ENCODE measurements at regions not wholly inside any gene's neighbourhood (a gene's known extent, or its start where the extent isn't known, plus 50 kb on each side); places are given as distances from the start of the nearest gene placed in this dataset.

GRCh38 chr2:59021786-59022185, 780.7 kb upstream of the FANCL start:
- TF ChIP-seq CTCF (IDR thresholded peaks at IDR 0.05; ENCODE audit: insufficient read depth, low read length) = no peak
- no peak for DNase-seq (ENCODE audit: low read depth)
- no peak overlapping the region for H3K4me3 ChIP-seq (ENCODE audit: low read depth, low read length)

- H3K4me3 ChIP-seq (ENCODE audit: low read depth, low read length) = no peak overlapping the region
- no peak for TF ChIP-seq CTCF (IDR thresholded peaks at IDR 0.05; ENCODE audit: insufficient read depth, low read length)
- no peak for DNase-seq (ENCODE audit: low read depth)
Observed at GRCh38 chr2:59019566-59020159, 778.5 kb upstream of the FANCL start.

GRCh38 chr2:59018737-59019136, 777.6 kb upstream of the FANCL start:
- DNase-seq (ENCODE audit: low read depth) = no peak
- TF ChIP-seq CTCF (IDR thresholded peaks at IDR 0.05; ENCODE audit: insufficient read depth, low read length) = no peak
- H3K4me3 ChIP-seq (ENCODE audit: low read depth, low read length) = no peak overlapping the region

GRCh38 chr2:59015027-59015426, 773.9 kb upstream of the FANCL start:
- H3K4me3 ChIP-seq (ENCODE audit: low read depth, low read length) = no peak overlapping the region
- no peak for TF ChIP-seq CTCF (IDR thresholded peaks at IDR 0.05; ENCODE audit: insufficient read depth, low read length)
- no peak for DNase-seq (ENCODE audit: low read depth)

GRCh38 chr2:59012971-59013370, 771.8 kb upstream of the FANCL start:
- no peak for DNase-seq (ENCODE audit: low read depth)
- H3K4me3 ChIP-seq (ENCODE audit: low read depth, low read length) = no peak overlapping the region
- no peak for TF ChIP-seq CTCF (IDR thresholded peaks at IDR 0.05; ENCODE audit: insufficient read depth, low read length)

GRCh38 chr2:59012234-59012633, 771.1 kb upstream of the FANCL start:
- no peak for TF ChIP-seq CTCF (IDR thresholded peaks at IDR 0.05; ENCODE audit: insufficient read depth, low read length)
- no peak overlapping the region for H3K4me3 ChIP-seq (ENCODE audit: low read depth, low read length)
- no peak for DNase-seq (ENCODE audit: low read depth)

- DNase-seq (ENCODE audit: low read depth) = no peak
Observed at GRCh38 chr2:59008950-59009349, 767.8 kb upstream of the FANCL start.

More at GRCh38 chr2:59008950-59009349, 767.8 kb upstream of the FANCL start:
- TF ChIP-seq CTCF (IDR thresholded peaks at IDR 0.05; ENCODE audit: insufficient read depth, low read length) = no peak
- no peak overlapping the region for H3K4me3 ChIP-seq (ENCODE audit: low read depth, low read length)

All from fibroblast of the aortic adventitia (primary cell).